NCI-H460 (cell line): ENCODE measurements at regions not wholly inside any gene's neighbourhood (a gene's known extent, or its start where the extent isn't known, plus 50 kb on each side); places are given as distances from the start of the nearest gene placed in this dataset.
"Not testable (repeated sequence)": the region's sequence is repeated elsewhere in the genome, so short reads cannot be mapped to it uniquely, and the experiment has no call there.

Experiments used
- DNase-seq: peaks from one replicate; pipeline ENCODE4 v3.0.0-alpha.2; 2016; ENCODE audit warnings: low read depth; ENCODE audit errors: extremely low read depth

GRCh38 chr14:46444666-46445065, 206.9 kb downstream of the RPL10L start:
- no peak for DNase-seq

- no peak for DNase-seq
Measured at GRCh38 chr14:46433381-46433780, 218.2 kb downstream of the RPL10L start.

DNA sequence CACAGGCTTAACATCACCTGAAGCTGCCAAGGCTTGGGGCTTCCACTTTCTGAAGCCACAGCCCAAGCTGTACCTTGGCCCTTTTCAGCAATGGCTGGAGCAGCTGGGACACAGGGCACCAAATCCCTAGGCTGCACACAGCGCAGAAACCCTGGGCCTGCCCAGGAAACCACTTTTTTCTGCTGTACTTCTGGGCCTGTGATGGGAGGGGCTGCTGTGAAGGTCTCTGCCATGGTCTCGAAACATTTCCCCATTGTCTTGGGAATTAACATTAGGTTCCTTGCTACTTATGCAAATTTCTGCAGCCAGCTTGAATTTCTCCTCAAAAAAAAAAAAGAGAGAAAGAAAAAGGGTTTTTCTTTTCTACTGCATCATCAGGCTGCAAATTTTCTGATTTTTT, 219.1 kb downstream of the RPL10L start:
- no peak for DNase-seq

- no peak for DNase-seq
Measured at GRCh38 chr14:46417066-46417465, 234.5 kb downstream of the RPL10L start.

DNA sequence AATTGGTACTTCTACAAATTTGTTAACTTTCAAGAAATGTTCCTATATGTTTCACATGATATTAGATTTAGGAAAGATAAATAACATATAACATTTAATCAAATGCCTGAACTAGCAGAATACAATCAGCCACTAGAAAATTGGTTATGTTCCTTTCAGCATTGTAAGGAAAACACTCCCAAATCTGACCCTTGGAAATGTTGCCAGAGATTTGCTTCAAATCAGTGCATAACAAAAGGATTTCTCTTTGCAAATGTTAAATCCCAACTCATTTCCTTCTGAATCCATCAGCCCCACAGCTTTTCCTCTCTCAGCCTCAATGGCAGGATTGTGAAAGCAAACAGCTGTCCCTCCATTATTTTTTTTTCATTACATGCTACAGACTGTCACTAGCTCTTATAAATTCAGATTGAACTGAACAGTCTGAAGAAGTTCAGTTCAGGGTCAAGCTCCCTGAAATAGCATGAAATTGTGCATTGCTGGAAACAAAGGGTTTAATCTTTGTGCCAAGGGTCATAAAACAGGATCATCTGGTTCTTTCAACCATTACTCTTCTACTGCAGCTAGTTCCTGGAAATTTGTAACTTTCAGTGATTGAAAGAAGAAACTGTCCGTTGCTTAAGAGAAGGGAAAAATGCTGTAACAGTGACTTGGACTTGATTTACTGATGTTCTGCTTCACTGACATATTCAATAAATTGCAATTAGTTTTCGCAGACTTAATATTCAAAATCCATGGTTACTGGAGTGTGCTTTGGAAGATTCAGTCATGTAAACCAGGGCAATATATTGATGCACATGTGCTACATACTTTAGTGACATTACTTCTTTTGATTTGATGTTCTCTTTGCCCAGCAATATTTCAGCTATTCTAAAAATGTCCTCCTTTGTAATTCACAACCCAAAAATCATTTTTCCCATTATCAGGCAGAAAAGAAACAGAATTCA, 246.4 kb downstream of the RPL10L start:
- DNase-seq: no peak

DNA sequence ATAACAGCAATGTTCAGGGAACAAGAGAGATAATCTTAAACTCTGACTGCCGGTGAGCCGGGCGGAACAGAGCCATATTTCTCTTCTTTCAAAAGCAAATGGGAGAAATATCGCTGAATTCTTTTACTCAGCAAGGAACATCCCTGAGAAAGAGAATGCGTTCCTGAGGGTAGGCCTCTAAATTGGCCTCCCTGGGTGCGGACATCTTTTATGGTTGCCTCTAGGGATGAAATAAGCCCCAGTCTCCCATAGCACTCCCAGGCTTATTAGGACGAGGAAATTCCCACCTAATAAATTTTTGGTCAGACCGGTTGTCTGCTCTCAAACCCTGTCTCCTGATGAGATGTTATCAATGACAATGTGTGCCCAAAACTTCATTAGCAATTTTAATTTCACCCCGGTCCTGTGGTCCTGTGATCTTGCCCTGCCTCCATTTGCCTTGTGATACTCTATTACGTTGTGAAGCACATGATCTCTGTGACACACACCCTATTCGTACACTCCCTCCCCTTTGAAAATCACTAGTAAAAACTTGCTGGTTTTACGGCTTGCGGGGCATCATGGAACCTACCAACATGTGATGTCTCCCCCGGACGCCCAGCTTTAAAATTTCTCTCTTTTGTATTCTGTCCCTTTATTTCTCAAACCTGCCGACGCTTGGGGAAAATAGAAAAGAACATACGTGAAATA, 249.4 kb downstream of the RPL10L start:
- not testable (repeated sequence) for DNase-seq

- no peak for DNase-seq
Measured at GRCh38 chr14:46401066-46401465, 250.5 kb downstream of the RPL10L start.

GRCh38 chr14:46399049-46399448, 252.5 kb downstream of the RPL10L start:
- no peak for DNase-seq

GRCh38 chr14:46384611-46385010, 267.0 kb downstream of the RPL10L start:
- no peak for DNase-seq

DNA sequence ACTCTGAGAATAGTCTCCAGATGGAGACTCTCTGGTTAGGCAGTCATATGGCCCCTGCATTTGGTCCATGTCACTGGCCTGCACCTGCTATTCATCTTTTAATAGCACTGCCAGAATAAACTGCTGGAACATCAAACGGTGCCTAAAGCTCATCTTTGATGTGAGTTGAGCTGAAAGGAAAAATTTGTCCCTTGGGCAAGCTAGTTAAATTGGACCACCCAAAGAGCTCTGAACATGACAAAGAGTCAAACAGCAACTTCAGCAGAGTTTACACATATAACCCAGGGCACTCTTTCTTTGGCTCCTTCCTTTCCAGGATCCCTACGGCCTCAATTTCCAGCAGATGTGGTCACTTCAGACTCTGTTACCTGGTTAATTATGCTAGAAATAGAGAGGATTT, 269.9 kb downstream of the RPL10L start:
- DNase-seq: no peak

DNA sequence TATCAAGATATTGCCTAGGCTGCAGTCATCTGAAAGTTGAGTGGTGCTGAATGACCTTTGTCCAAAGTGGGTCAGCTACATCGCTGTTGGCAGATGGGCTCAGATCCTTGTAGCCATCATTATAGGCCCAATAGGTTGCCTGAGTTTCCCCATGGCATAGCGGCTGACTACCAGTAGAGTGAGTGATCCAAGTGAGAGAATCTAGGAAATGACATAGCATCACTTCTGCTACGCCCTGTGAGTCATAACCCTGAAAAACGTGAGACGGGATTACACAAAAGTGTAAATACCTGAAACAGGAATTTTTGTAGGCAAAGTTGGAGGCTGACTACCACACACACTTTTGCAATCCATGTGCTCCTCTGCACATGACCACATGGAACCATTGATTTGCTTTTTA, 273.3 kb downstream of the RPL10L start:
- no peak for DNase-seq

DNA sequence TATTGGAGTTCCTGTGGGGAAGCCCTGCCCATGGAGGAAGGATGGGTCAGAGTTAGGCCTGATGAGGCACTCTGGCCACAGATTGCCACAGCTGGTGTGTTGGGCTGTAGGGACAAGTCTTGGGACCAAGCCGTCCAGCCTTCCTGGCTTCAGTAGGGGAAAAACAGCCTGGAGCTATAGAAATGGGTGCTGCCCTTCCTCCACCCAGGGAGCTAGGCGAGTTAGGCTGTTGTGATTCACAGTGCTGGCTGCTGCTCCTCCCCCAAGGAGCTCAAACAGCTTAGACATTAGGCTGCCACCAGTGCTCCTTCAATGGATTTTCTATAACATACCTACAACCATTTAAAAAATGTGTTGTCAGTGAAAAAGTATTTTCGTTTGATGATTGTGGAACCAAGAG, 274.3 kb downstream of the RPL10L start:
- no peak for DNase-seq

GRCh38 chr14:46369391-46369790, 282.2 kb downstream of the RPL10L start:
- no peak for DNase-seq

DNA sequence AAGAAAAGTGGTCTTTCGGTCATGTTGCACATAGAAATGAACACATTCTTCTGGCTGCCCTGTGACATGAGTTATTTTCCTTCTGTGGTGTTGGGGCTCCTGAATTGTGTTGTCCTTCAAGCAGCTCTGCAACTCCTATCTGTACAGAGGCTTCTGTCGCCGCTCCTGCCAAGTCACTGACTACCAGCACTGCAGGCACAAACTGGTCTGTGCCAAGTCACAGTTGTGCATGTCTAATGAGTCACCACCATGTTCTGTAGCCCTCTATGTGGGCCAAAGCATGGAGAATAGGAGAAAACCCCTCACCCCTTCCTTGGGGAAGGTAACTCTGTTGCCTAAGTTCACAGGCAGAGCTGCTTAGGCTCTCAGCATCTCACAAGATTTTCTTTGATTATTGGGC, 283.3 kb downstream of the RPL10L start:
- DNase-seq: no peak

DNA sequence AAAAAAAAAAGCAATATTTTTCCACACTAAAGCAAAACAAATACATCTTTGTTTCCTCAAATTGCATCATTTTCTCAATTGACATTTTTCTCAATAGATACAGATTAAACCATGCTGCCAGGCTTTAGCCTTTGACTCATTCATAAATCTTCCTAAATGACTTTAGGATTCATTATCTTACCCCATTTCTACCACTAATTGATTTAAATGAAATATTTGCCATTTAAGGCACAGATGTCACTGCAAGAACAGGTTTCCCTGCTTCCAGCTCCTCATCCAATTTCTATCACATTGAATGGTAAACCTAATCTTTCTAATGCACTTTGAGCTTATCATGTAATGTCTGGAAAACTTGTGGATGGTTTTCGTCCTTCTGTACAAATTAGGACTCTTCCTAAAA, 298.7 kb downstream of the RPL10L start:
- no peak for DNase-seq

GRCh38 chr14:46344327-46344937, 307.1 kb downstream of the RPL10L start:
- peak; percentile 17 for DNase-seq

- no peak for DNase-seq
Measured at GRCh38 chr14:46325777-46326176, 325.8 kb downstream of the RPL10L start.

GRCh38 chr14:46325157-46325556, 326.4 kb downstream of the RPL10L start:
- no peak for DNase-seq

- DNase-seq: no peak
Measured at GRCh38 chr14:46323404-46323762, 328.2 kb downstream of the RPL10L start.

DNA sequence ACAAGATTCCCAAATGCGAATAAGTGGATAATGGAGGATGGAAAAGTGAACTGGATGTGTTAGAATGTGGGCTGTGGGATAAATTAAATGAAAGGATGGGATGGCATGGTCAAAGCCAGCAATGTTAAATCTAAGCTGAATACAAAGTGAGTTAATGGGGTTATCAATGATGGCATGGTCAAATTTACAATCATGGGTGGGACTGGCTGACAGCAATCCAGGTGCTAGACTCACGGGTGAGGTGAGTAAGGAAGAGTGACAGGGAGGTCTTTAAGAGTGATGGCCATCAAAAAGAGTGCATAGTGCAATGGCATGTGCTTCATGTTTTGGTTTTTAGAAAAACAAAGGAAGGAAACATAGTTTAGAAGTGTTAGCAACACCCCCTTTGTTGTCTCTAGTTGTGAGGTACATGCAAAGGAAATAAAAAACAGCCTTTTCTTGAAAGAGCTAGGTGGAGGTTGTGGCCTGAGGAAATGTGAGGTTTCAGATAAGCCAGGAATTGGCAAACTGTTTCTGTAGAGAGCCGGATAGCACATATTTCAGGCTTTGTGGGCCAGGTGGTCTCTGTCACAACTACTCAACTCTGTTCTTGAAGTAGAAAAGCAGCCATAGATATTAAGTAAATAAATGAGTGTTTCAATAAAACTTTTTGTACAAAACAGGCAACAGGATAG, 328.7 kb downstream of the RPL10L start:
- no peak for DNase-seq

- no peak for DNase-seq
Measured at GRCh38 chr14:46322076-46322475, 329.5 kb downstream of the RPL10L start.
